ENCODE measurements at regions not wholly inside any gene's neighbourhood (a gene's known extent, or its start where the extent isn't known, plus 50 kb on each side); places are given as distances from the start of the nearest gene placed in this dataset.

- Histone ChIP-seq H3K9me3 (no peaks in the 10 kb centered on the region), H3K4me1 (ENCODE audit: control insufficient read depth in 1 of 2, low read depth in 2 of 2) (no peaks in the 10 kb centered on the region), H3K4me3 (no peak overlapping the region), H3K27me3 (replicated peaks; ENCODE audit: insufficient read depth) (no peaks in the 10 kb centered on the region), H3K36me3 (no peaks in the 10 kb centered on the region), H3K27ac (no peak overlapping the region)
- no peak for DNase-seq (ENCODE audit: low spot score)
- TF ChIP-seq CTCF (IDR thresholded peaks at IDR 0.05), result no peak
- ATAC-seq (ENCODE audit: insufficient number of reproducible peaks, low FRiP score, low read depth), result no peak
Observed at GRCh38 chr12:58655375-58655774, 264.9 kb downstream of the LRIG3 start.

- DNase-seq (ENCODE audit: low spot score) (no peak), ATAC-seq (ENCODE audit: insufficient number of reproducible peaks, low FRiP score, low read depth) (no peak)
- no peaks in the 10 kb centered on the region for H3K9me3 ChIP-seq
- H3K27me3 ChIP-seq (replicated peaks; ENCODE audit: insufficient read depth), result no peaks in the 10 kb centered on the region
- no peaks in the 10 kb centered on the region for H3K4me1 ChIP-seq (ENCODE audit: control insufficient read depth in 1 of 2, low read depth in 2 of 2)
- no peak overlapping the region for H3K4me3 ChIP-seq
- no peak for TF ChIP-seq CTCF (IDR thresholded peaks at IDR 0.05)
- no peaks in the 10 kb centered on the region for H3K36me3 ChIP-seq
- no peak overlapping the region for H3K27ac ChIP-seq
Observed at GRCh38 chr12:58656254-58657009, 263.9 kb downstream of the LRIG3 start.

GRCh38 chr12:58657190-58657589 lies 263.1 kb downstream of the LRIG3 start:
- Histone ChIP-seq H3K27ac (no peak overlapping the region), H3K4me3 (no peak overlapping the region), H3K36me3 (no peaks in the 10 kb centered on the region), H3K27me3 (replicated peaks; ENCODE audit: insufficient read depth) (no peaks in the 10 kb centered on the region), H3K4me1 (ENCODE audit: control insufficient read depth in 1 of 2, low read depth in 2 of 2) (no peaks in the 10 kb centered on the region), H3K9me3 (no peaks in the 10 kb centered on the region)
- DNase-seq (ENCODE audit: low spot score) (no peak), ATAC-seq (ENCODE audit: insufficient number of reproducible peaks, low FRiP score, low read depth) (no peak)
- no peak for TF ChIP-seq CTCF (IDR thresholded peaks at IDR 0.05)

GRCh38 chr12:58665375-58665774 lies 254.9 kb downstream of the LRIG3 start:
- H3K36me3 ChIP-seq, result no peaks in the 10 kb centered on the region
- H3K4me3 ChIP-seq, result no peak overlapping the region
- ATAC-seq (ENCODE audit: insufficient number of reproducible peaks, low FRiP score, low read depth) (no peak), DNase-seq (ENCODE audit: low spot score) (no peak)
- H3K27me3 ChIP-seq (replicated peaks; ENCODE audit: insufficient read depth), result no peaks in the 10 kb centered on the region
- no peaks in the 10 kb centered on the region for H3K9me3 ChIP-seq
- no peak overlapping the region for H3K27ac ChIP-seq
- no peaks in the 10 kb centered on the region for H3K4me1 ChIP-seq (ENCODE audit: control insufficient read depth in 1 of 2, low read depth in 2 of 2)
- no peak for TF ChIP-seq CTCF (IDR thresholded peaks at IDR 0.05)

- no peaks in the 10 kb centered on the region for H3K36me3 ChIP-seq
- no peak overlapping the region for H3K4me3 ChIP-seq
- no peaks in the 10 kb centered on the region for H3K27me3 ChIP-seq (replicated peaks; ENCODE audit: insufficient read depth)
- no peaks in the 10 kb centered on the region for H3K9me3 ChIP-seq
- no peaks in the 10 kb centered on the region for H3K4me1 ChIP-seq (ENCODE audit: control insufficient read depth in 1 of 2, low read depth in 2 of 2)
- H3K27ac ChIP-seq, result no peak overlapping the region
- DNase-seq (ENCODE audit: low spot score), result no peak
- no peak for TF ChIP-seq CTCF (IDR thresholded peaks at IDR 0.05)
- ATAC-seq (ENCODE audit: insufficient number of reproducible peaks, low FRiP score, low read depth), result no peak
Observed at GRCh38 chr12:58668233-58668632, 252.1 kb downstream of the LRIG3 start.

Data from thoracic aorta (tissue), 2 donors.